HepG2 (cell line): ENCODE measurements at regions not wholly inside any gene's neighbourhood (a gene's known extent, or its start where the extent isn't known, plus 50 kb on each side); places are given as distances from the start of the nearest gene placed in this dataset.

Experiments used
- ATAC-seq: fragments of 200-7000 bp; cut with Tn5 transposase; 3 replicates; pipeline ENCODE4 v1.9.1; 2020; ENCODE audit warnings: mild to moderate bottlenecking, moderate library complexity
- BruUV-seq: library from RNA; stranded (reverse); fragments of 400-500 nt; replicated peaks from 2 replicates; lab custom pipeline; 2021; lab: Mats Ljungman, UMichigan
- CTCF ChIA-PET: fragments of 300-600 bp; formaldehyde crosslinking; extraction: SDS; loops from one replicate; lab custom pipeline; 2021; ENCODE audit warnings: low total read pairs, inconsistent platforms, low intra/inter-chr PET ratio; lab: Yijun Ruan, JAX
- POLR2A ChIA-PET: fragments of 350-600 bp; sonication (Branson Sonifier 250); formaldehyde crosslinking; loops from one replicate; lab custom pipeline; 2020; ENCODE audit warnings: antibody characterized with exemption, inconsistent platforms; lab: Yijun Ruan, JAX
- DNase-seq: peaks from one replicate; pipeline ENCODE4 v3.0.0-alpha.2; 2015; ENCODE audit warnings: low spot score
- FAIRE-seq: peaks from 3 replicates; lab custom pipeline; 2011; peaks lifted over from hg19 to GRCh38; lab: Jason Lieb, UNC
- H2AFZ ChIP-seq: one replicate; pipeline ENCODE4 v1.6.1; 2011; ENCODE audit warnings: low read length, inconsistent platforms
- H3K27ac ChIP-seq: fragments of 300-600 bp; 3 replicates; pipeline ENCODE4 v1.8.0; 2011; ENCODE audit warnings: mixed run types, mild to moderate bottlenecking, mixed read lengths, low read length, inconsistent platforms; ENCODE audit not compliant: insufficient read depth; ENCODE audit errors: extremely low read length
- H3K27me3 ChIP-seq, 2 experiments: fragments of 200-600 bp in 1 of 2; 2 replicates in 1 of 2; 3 replicates in 1 of 2; pipeline versions ENCODE4 v1.6.0 to v1.8.0; 2011; ENCODE audit warnings: low read length in 2 of 2, mild to moderate bottlenecking in 2 of 2, moderate library complexity in 2 of 2, inconsistent platforms in 1 of 2; ENCODE audit not compliant: insufficient read depth in 2 of 2, control insufficient read depth in 1 of 2
- H3K36me3 ChIP-seq, 2 experiments: fragments of 200-600 bp in 1 of 2; replicated peaks in 1 of 2; 2 replicates in 1 of 2; 3 replicates in 1 of 2; pipeline versions ENCODE4 v1.5.1 to v1.8.0; 2011; ENCODE audit warnings: low read length in 2 of 2, inconsistent platforms in 1 of 2; ENCODE audit not compliant: insufficient read depth in 2 of 2, control insufficient read depth in 1 of 2
- H3K4me1 ChIP-seq: 2 replicates; pipeline ENCODE4 v1.5.1; 2012; ENCODE audit warnings: low read length, inconsistent platforms; ENCODE audit not compliant: insufficient read depth
- H3K4me2 ChIP-seq: 2 replicates; pipeline ENCODE4 v1.6.0; 2011; ENCODE audit warnings: low read depth, low read length, inconsistent platforms
- H3K4me3 ChIP-seq, 3 experiments: fragments of 200-600 bp in 1 of 3; sonication (generic), shearing (Covaris generic) in 1 of 3; replicated peaks in 1 of 3; 2 replicates each; pipeline ENCODE4 v1.5.1; 2011 to 2016; ENCODE audit warnings: low read length in 3 of 3, inconsistent platforms in 2 of 3, low read depth in 2 of 3, mild to moderate bottlenecking in 2 of 3, control low read depth in 1 of 3, mixed read lengths in 1 of 3; ENCODE audit not compliant: insufficient read depth in 1 of 3
- H3K79me2 ChIP-seq: one replicate; pipeline ENCODE4 v1.6.1; 2011; ENCODE audit warnings: low read length, inconsistent platforms; ENCODE audit not compliant: insufficient read depth
- H3K9ac ChIP-seq: 2 replicates; pipeline ENCODE4 v1.6.0; 2011; ENCODE audit warnings: mild to moderate bottlenecking, low read depth, low read length, inconsistent platforms; ENCODE audit not compliant: insufficient read depth
- H3K9me3 ChIP-seq: 2 replicates; pipeline ENCODE4 v1.5.1; 2012; ENCODE audit warnings: mild to moderate bottlenecking, low read length
- H4K20me1 ChIP-seq: 2 replicates; pipeline ENCODE4 v1.6.0; 2011; ENCODE audit warnings: inconsistent platforms, mild to moderate bottlenecking, low read length, moderate library complexity; ENCODE audit not compliant: insufficient read depth
- MAZ ChIP-seq, 2 experiments: sonication (generic) in 1 of 2; formaldehyde crosslinking in 1 of 2; IDR thresholded peaks; 2 replicates each; pipeline versions ENCODE4 v1.5.0 to v1.6.1; 2012 to 2020; ENCODE audit warnings: low read depth in 2 of 2, mild to moderate bottlenecking in 2 of 2, borderline replicate concordance in 1 of 2, improper control_type of control experiment in 1 of 2, low read length in 1 of 2, missing genetic modification reagents in 1 of 2, moderate library complexity in 1 of 2
- NFYC ChIP-seq: IDR thresholded peaks from 2 replicates; pipeline ENCODE4 v1.6.1; 2016; ENCODE audit warnings: missing genetic modification reagents, missing compliant biosample characterization
- POGK ChIP-seq: sonication (generic); formaldehyde crosslinking; conservative IDR thresholded peaks from 2 replicates; pipeline ENCODE4 v1.8.0; 2022; ENCODE audit warnings: mild to moderate bottlenecking, moderate library complexity, missing genetic modification reagents
- REPIN1 ChIP-seq: sonication (generic); formaldehyde crosslinking; IDR thresholded peaks from 2 replicates; pipeline ENCODE4 v1.8.0; 2022; ENCODE audit warnings: missing genetic modification reagents, low read depth, mild to moderate bottlenecking, borderline replicate concordance
- SRF ChIP-seq: IDR thresholded peaks from 2 replicates; pipeline ENCODE4 v1.6.1; 2011; ENCODE audit warnings: mild to moderate bottlenecking, low read depth, low read length, moderate library complexity
- TCF7L2 ChIP-seq: IDR thresholded peaks from 2 replicates; pipeline ENCODE4 v1.6.1; 2011; ENCODE audit warnings: mild to moderate bottlenecking, low read depth, low read length, moderate library complexity
- TGIF2 ChIP-seq: IDR thresholded peaks from 2 replicates; pipeline ENCODE4 v1.6.1; 2016; ENCODE audit warnings: control low read depth, missing compliant biosample characterization
- ZBTB49 ChIP-seq: sonication (generic); formaldehyde crosslinking; IDR thresholded peaks from 2 replicates; pipeline ENCODE4 v1.4.0; 2020; ENCODE audit warnings: missing genetic modification reagents, borderline replicate concordance
- ZKSCAN1 ChIP-seq: fragments of 150-350 bp; IDR thresholded peaks from 2 replicates; pipeline ENCODE4 v1.6.1; 2014; ENCODE audit warnings: low read length
- ZNF18 ChIP-seq: sonication (generic); formaldehyde crosslinking; IDR thresholded peaks from 2 replicates; pipeline ENCODE4 v1.8.0; 2022; ENCODE audit warnings: mild to moderate bottlenecking, missing genetic modification reagents; ENCODE audit not compliant: insufficient replicate concordance
- ZNF232 ChIP-seq: sonication (generic); formaldehyde crosslinking; IDR thresholded peaks from 2 replicates; pipeline ENCODE4 v1.4.0; 2020; ENCODE audit warnings: missing genetic modification reagents, borderline replicate concordance
- ZNF543 ChIP-seq: sonication (generic); formaldehyde crosslinking; IDR thresholded peaks from 2 replicates; pipeline ENCODE4 v1.4.0; 2020; ENCODE audit warnings: mild to moderate bottlenecking, missing genetic modification reagents
- ZNF605 ChIP-seq: sonication (generic); formaldehyde crosslinking; IDR thresholded peaks from 2 replicates; pipeline ENCODE4 v1.8.0; 2022; ENCODE audit warnings: mild to moderate bottlenecking, missing genetic modification reagents
- ZNF687 ChIP-seq: sonication (generic); formaldehyde crosslinking; IDR thresholded peaks from 2 replicates; pipeline ENCODE4 v1.5.1; 2020; ENCODE audit warnings: mild to moderate bottlenecking, missing genetic modification reagents, moderate library complexity
- WGBS: methylation state at CpG from one replicate; pipeline ENCODE4 v1.1.6; 2017; ENCODE audit warnings: low lambda C conversion rate; 5-methylcytosine and 5-hydroxymethylcytosine counted together
- in situ Hi-C: cut with HindIII; loops from 2 replicates; pipeline ENCODE4 v1.10.0; 2017; ENCODE audit warnings: low pct_unique_long_range_greater_than_20kb; ENCODE audit not compliant: extremely low pct_ligation_motif_present
- intact Hi-C: fragments of 100-400 bp; cut with micrococcal nuclease; formaldehyde crosslinking; loops from one replicate; pipeline ENCODE4 v1.10.0; 2022; ENCODE audit not compliant: unreplicated experiment

- TF ChIP-seq ZNF605 (CRISPR knock-in tag) = no peak
- TF ChIP-seq TGIF2 = no peak
- no peak for TF ChIP-seq ZNF543
- TF ChIP-seq NFYC (CRISPR knock-in tag) = no peak
- TF ChIP-seq ZBTB49 = no peak
- no peak for TF ChIP-seq SRF
Measured at GRCh38 chr3:164852866-164853265, 225.4 kb downstream of the SI start (continued).

GRCh38 chr3:164851905-164852304, 226.4 kb downstream of the SI start:
- no peak for ATAC-seq
- POLR2A ChIA-PET = no interaction called here
- no peak overlapping the region for H2AFZ ChIP-seq
- TF ChIP-seq REPIN1 (CRISPR knock-in tag) (no peak), TCF7L2 (no peak), ZNF232 (CRISPR knock-in tag) (no peak), ZNF687 (CRISPR knock-in tag) (no peak), POGK (no peak), ZKSCAN1 (no peak), MAZ (IDR thresholded peaks at IDR 0.05; ENCODE audit: borderline replicate concordance, low read depth, low read length) (no peak), MAZ (CRISPR knock-in tag; IDR thresholded peaks at IDR 0.05; ENCODE audit: low read depth) (no peak), ZNF18 (CRISPR knock-in tag) (no peak)

More at GRCh38 chr3:164851905-164852304, 226.4 kb downstream of the SI start:
- Histone ChIP-seq H4K20me1 (no peaks in the 10 kb centered on the region), H3K27ac (no peak overlapping the region), H3K9me3 (no peaks in the 10 kb centered on the region), H3K79me2 (no peaks in the 10 kb centered on the region), H3K36me3 (no peaks in the 10 kb centered on the region), H3K9ac (no peak overlapping the region), H3K4me1 (peaks cover 15% of the 10 kb centered on the region), H3K4me2 (no peak overlapping the region), H3K27me3 (no peaks in the 10 kb centered on the region), H3K4me3 (no peak overlapping the region)
- no peak for DNase-seq
- no TSS peak for BruUV-seq
- CTCF ChIA-PET = no interaction called here
- WGBS = 81% methylated on average over 1 of the region's 1 CpG
- intact Hi-C loops (no loop called here), in situ Hi-C loops (no loop called here)
- FAIRE-seq = no peak
